Panc1 (cell line): ENCODE measurements at regions not wholly inside any gene's neighbourhood (a gene's known extent, or its start where the extent isn't known, plus 50 kb on each side); places are given as distances from the start of the nearest gene placed in this dataset.

Experiments used
- CTCF ChIP-seq: fragments of 450-650 bp; IDR thresholded peaks from 2 replicates; pipeline ENCODE4 v1.5.1; 2017; ENCODE audit warnings: mild to moderate bottlenecking
- POLR2AphosphoS5 ChIP-seq: IDR thresholded peaks from 2 replicates; pipeline ENCODE4 v1.6.1; 2012; ENCODE audit warnings: mild to moderate bottlenecking, low read depth, low read length, moderate library complexity
- SIN3A ChIP-seq: IDR thresholded peaks from 2 replicates; pipeline ENCODE4 v1.6.1; 2012; ENCODE audit warnings: low read depth, mild to moderate bottlenecking, low read length, moderate library complexity, borderline replicate concordance; ENCODE audit not compliant: insufficient read depth
- TCF7L2 ChIP-seq: IDR thresholded peaks from 2 replicates; pipeline ENCODE4 v1.6.1; 2011; ENCODE audit warnings: mild to moderate bottlenecking, low read depth, low read length, inconsistent platforms
- TF ChIP-seq, protein P1 (sequence below), 2 experiments: IDR thresholded peaks; 2 replicates each; pipeline ENCODE4 v1.6.1; 2011 to 2012; ENCODE audit warnings: low read depth in 2 of 2, control low read depth in 1 of 2, low read length in 1 of 2, mild to moderate bottlenecking in 1 of 2, moderate library complexity in 1 of 2; ENCODE audit not compliant: insufficient read depth in 1 of 2

DNA sequence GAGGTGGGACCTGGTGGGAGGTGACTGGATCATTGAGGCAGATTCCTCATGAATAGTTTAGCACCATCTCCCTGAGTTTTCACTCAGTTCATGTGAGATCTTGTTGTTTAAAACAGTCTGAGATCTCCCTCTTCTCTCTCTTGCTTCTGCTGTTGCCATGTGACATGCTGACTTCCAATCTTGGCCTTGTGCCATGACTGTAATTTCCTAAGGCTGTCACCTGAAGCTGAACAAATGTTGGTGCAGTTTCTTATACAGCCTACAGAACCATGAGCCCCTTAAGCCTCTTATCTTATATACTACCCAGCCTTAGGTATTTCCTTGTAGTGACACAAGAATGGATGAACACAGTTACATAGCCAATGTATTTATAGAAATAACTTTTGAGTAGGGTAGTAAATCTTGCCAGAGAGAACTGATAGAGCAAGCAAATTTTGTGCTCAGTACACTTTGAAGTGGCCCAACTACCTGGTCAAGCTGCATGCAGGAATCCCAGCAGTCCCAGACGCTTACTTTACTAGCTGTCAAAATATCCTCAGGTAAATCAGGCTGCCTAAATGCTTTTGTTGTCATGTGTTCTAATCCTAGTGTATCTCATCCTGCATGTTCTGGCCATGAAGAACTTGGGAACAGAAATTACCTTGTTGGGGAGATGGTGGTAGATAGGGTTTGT lies 445.6 kb upstream of the MIS18BP1 start:
- TF ChIP-seq CTCF (no peak), TCF7L2 (no peak), POLR2AphosphoS5 (no peak), SIN3A (no peak)
- TF ChIP-seq, protein P1, sequence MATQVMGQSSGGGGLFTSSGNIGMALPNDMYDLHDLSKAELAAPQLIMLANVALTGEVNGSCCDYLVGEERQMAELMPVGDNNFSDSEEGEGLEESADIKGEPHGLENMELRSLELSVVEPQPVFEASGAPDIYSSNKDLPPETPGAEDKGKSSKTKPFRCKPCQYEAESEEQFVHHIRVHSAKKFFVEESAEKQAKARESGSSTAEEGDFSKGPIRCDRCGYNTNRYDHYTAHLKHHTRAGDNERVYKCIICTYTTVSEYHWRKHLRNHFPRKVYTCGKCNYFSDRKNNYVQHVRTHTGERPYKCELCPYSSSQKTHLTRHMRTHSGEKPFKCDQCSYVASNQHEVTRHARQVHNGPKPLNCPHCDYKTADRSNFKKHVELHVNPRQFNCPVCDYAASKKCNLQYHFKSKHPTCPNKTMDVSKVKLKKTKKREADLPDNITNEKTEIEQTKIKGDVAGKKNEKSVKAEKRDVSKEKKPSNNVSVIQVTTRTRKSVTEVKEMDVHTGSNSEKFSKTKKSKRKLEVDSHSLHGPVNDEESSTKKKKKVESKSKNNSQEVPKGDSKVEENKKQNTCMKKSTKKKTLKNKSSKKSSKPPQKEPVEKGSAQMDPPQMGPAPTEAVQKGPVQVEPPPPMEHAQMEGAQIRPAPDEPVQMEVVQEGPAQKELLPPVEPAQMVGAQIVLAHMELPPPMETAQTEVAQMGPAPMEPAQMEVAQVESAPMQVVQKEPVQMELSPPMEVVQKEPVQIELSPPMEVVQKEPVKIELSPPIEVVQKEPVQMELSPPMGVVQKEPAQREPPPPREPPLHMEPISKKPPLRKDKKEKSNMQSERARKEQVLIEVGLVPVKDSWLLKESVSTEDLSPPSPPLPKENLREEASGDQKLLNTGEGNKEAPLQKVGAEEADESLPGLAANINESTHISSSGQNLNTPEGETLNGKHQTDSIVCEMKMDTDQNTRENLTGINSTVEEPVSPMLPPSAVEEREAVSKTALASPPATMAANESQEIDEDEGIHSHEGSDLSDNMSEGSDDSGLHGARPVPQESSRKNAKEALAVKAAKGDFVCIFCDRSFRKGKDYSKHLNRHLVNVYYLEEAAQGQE (IDR thresholded peaks at IDR 0.05; ENCODE audit: insufficient read depth in 1 of 2, low read depth in 2 of 2, low read length in 1 of 2) = no peak
